ENCODE measurements at regions not wholly inside any gene's neighbourhood (a gene's known extent, or its start where the extent isn't known, plus 50 kb on each side); places are given as distances from the start of the nearest gene placed in this dataset.

DNA sequence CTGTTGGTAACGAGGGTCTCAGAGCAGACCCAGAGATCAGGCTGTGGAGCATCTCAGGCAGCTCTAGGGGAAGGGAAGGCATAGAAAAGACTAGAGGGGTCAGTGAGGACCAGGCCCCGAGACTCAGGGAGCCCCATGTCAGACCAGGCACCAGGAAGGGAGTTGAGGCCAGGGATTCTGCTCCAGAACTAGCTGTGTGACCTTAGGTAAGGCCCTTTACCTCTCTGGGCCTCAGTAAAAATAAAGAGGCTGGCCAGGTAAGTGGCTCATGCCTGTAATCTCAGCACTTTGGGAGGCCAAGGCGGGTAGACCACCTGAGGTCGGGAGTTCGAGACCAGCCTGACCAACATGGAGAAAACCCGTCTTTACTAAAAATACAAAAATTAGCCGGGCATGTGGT is 176.4 kb upstream of the IER5L start:
- TF ChIP-seq, protein P1, sequence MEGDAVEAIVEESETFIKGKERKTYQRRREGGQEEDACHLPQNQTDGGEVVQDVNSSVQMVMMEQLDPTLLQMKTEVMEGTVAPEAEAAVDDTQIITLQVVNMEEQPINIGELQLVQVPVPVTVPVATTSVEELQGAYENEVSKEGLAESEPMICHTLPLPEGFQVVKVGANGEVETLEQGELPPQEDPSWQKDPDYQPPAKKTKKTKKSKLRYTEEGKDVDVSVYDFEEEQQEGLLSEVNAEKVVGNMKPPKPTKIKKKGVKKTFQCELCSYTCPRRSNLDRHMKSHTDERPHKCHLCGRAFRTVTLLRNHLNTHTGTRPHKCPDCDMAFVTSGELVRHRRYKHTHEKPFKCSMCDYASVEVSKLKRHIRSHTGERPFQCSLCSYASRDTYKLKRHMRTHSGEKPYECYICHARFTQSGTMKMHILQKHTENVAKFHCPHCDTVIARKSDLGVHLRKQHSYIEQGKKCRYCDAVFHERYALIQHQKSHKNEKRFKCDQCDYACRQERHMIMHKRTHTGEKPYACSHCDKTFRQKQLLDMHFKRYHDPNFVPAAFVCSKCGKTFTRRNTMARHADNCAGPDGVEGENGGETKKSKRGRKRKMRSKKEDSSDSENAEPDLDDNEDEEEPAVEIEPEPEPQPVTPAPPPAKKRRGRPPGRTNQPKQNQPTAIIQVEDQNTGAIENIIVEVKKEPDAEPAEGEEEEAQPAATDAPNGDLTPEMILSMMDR (IDR thresholded peaks at IDR 0.05; ENCODE audit: control extremely low read depth, extremely low read depth, low read depth, missing control alignments) = no peak
- POLR2A ChIA-PET = no interaction called here
- CTCF ChIA-PET = no interaction called here
- DNase-seq (ENCODE audit: extremely low spot score) = no peak

GRCh38 chr9:129353697-129354336 is 175.8 kb upstream of the IER5L start:
- POLR2A ChIA-PET = no interaction called here
- TF ChIP-seq, protein P1 (IDR thresholded peaks at IDR 0.05; ENCODE audit: control extremely low read depth, extremely low read depth, low read depth, missing control alignments) = no peak
- CTCF ChIA-PET = no interaction called here
- DNase-seq (ENCODE audit: extremely low spot score) = no peak

- ChIA-PET CTCF (no interaction called here), POLR2A (interaction anchor here (0.6 kb wide), 1 partner anchor 9 kb away, joined by 6 read pairs; no protein-coding TSS in a partner anchor)
- DNase-seq (ENCODE audit: extremely low spot score) = no peak
- TF ChIP-seq, protein P1 (IDR thresholded peaks at IDR 0.05; ENCODE audit: control extremely low read depth, extremely low read depth, low read depth, missing control alignments) = no peak
These were observed 174.2 kb upstream of the IER5L start for GRCh38 chr9:129352146-129352865.

DNA sequence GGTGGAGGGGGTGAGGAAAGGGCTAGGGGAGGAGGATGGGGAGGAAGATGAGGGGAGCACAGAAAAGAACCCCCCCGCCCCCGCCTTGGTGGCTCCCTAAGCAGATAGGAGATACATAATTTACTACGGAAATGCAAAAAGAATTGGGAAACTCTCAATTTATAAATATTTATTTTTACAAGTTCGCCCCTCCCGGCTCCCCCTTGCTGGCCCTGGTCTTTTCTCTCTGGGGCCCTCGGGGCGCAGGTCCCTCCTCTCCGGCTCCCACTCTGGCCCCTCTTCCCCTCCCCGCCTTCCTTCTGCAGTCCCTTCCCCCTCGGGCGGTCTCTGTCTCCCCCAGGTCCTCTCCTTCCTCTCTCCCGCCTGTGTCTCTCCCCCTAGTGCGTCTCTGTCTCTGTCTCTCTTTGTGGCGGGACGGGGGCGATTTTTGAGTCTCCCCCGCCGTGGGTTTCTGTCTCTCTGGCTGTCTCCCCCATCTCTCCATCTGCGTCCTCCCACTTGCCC is 173.6 kb upstream of the IER5L start:
- no peak for DNase-seq (ENCODE audit: extremely low spot score)
- ChIA-PET CTCF (no interaction called here), POLR2A (no interaction called here)
- TF ChIP-seq, protein P1 (IDR thresholded peaks at IDR 0.05; ENCODE audit: control extremely low read depth, extremely low read depth, low read depth, missing control alignments) = no peak

GRCh38 chr9:129351058-129351641 is 173.1 kb upstream of the IER5L start:
- POLR2A ChIA-PET = no interaction called here
- TF ChIP-seq, protein P1 (IDR thresholded peaks at IDR 0.05; ENCODE audit: control extremely low read depth, extremely low read depth, low read depth, missing control alignments) = no peak
- CTCF ChIA-PET = no interaction called here
- no peak for DNase-seq (ENCODE audit: extremely low spot score)

DNA sequence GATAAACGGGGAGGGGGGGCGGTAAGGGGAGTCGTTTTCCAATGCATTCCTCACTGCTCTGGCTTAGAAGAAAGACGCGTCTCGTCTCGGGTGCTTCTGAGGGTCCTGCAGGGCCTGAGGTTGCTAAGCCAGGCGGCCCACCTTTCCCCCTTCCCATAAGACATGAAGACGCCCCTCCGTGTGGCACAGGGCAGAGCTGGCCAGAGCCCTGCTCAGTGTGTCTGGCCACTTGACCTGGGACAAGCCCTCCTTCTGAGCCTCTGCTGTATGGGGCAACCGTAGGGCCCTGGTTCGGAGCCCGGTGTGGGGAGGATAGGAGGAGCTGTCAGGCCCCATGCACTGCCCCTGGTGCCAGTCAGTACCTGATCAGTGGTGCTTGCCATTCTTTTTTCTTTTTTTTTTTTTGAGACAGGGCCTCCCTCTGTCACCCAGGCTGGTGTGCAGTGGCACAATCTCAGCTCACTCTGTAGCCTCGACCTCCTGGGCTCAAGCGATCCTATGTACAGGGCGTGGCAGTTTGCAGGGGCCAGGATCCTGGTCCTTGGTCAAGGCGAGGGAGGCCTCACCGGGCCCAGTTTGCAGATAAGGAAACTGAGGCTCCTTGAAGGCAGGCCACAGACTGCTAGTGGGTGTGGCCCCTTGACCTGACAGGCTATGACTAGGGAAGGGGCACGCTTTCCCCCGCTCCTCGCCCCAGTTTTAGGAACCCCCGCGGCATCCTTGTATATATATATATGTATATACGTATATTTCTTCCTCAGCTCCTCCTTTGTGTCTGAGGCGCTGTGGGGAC is 172.3 kb upstream of the IER5L start:
- ChIA-PET POLR2A (no interaction called here), CTCF (no interaction called here)
- DNase-seq (ENCODE audit: extremely low spot score) = no peak
- TF ChIP-seq, protein P1 (IDR thresholded peaks at IDR 0.05; ENCODE audit: control extremely low read depth, extremely low read depth, low read depth, missing control alignments) = no peak
